Peyer's patch (tissue), 4 donors: ENCODE measurements at regions not wholly inside any gene's neighbourhood (a gene's known extent, or its start where the extent isn't known, plus 50 kb on each side); places are given as distances from the start of the nearest gene placed in this dataset.

ENCODE experiments used
- POLR2A ChIP-seq, 2 donors: fragments of 450-650 bp; IDR thresholded peaks; one replicate each; pipeline ENCODE4 v1.5.1; 2017; ENCODE audit warnings: antibody characterized with exemption in 2 of 2, mild to moderate bottlenecking in 2 of 2, moderate library complexity in 2 of 2
- TF ChIP-seq, protein P1 (sequence below), 6 experiments: fragments of 450-650 bp in 4 of 6; fragments of 200-600 bp in 2 of 6; sonication (generic) in 1 of 6; IDR thresholded peaks; one replicate each; pipeline ENCODE4 v1.5.1; 2017 to 2019; ENCODE audit warnings: antibody characterized with exemption in 6 of 6, mild to moderate bottlenecking in 3 of 6, moderate library complexity in 1 of 6

DNA sequence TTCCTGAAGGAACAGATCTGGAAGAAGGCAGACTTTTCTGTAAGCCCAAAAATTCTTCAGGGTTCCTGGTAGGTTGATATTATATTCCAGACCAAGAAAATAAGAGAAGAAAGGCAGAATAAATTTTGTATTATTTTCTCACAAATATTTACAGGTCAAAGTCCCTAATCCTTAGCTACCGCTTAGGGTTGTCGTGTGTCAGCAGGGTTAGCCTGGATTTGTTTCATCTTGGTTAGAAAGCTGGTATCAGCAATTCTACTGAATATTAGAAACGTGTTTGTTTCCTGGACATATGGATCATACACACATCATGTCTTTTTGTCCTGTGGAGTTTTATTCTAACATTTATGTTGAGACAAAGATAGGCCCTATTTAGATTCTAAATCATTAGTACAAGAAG lies 232.9 kb upstream of the CXXC4 start:
- TF ChIP-seq, protein P1, sequence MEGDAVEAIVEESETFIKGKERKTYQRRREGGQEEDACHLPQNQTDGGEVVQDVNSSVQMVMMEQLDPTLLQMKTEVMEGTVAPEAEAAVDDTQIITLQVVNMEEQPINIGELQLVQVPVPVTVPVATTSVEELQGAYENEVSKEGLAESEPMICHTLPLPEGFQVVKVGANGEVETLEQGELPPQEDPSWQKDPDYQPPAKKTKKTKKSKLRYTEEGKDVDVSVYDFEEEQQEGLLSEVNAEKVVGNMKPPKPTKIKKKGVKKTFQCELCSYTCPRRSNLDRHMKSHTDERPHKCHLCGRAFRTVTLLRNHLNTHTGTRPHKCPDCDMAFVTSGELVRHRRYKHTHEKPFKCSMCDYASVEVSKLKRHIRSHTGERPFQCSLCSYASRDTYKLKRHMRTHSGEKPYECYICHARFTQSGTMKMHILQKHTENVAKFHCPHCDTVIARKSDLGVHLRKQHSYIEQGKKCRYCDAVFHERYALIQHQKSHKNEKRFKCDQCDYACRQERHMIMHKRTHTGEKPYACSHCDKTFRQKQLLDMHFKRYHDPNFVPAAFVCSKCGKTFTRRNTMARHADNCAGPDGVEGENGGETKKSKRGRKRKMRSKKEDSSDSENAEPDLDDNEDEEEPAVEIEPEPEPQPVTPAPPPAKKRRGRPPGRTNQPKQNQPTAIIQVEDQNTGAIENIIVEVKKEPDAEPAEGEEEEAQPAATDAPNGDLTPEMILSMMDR (IDR thresholded peaks at IDR 0.05): no peak
- TF ChIP-seq POLR2A (IDR thresholded peaks at IDR 0.05): no peak
